NCI-H2081 (cell line): ENCODE measurements at regions not wholly inside any gene's neighbourhood (a gene's known extent, or its start where the extent isn't known, plus 50 kb on each side); places are given as distances from the start of the nearest gene placed in this dataset.

Source experiments
- DNase-seq, 2 experiments: peaks; one replicate each; lab custom pipeline; 2025; lab: John Stamatoyannopoulos, UW

GRCh38 chr2:19035238-19035637 lies 323.2 kb downstream of the OSR1 start:
- DNase-seq = no peak

DNA sequence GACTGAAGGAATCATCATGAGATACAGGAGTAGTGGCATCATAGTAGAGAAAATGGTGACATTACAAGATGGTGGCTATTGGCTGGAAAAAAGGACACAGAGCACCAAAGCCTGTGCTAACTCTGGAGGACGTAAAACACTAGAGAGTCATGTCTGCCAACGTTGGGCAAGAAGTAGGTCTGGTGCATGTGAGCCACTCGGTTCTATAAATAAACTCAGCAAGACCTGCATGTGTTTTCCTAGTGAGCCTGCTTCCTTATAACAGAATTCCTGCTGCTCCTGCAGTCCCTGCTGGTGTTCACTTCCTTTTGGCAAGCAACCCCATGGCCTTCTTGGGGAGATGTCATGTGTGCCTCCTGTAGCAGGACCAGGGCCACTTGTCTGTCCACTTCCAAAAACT lies 325.2 kb downstream of the OSR1 start:
- no peak for DNase-seq

- no peak for DNase-seq
Observed at GRCh38 chr2:19031642-19032041, 326.8 kb downstream of the OSR1 start.

DNA sequence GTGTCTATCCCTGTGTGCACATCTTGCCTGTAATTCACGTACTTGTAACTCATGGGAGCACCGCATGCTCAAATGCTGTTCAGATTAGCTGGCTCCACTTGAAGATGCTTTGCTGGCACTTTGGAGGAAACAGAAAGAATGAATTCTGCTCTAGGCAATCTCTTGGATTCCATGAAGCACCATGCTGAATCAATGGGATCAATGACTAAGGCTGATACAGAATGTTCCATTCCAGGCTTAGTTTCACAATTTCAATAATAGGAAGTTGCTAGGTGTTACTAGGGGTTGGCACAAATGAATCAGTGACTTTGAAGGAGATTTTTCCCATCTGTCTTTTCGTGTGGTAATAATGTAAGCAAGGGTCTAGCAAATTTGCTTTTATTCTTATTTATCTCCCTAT lies 328.8 kb downstream of the OSR1 start:
- no peak for DNase-seq

DNA sequence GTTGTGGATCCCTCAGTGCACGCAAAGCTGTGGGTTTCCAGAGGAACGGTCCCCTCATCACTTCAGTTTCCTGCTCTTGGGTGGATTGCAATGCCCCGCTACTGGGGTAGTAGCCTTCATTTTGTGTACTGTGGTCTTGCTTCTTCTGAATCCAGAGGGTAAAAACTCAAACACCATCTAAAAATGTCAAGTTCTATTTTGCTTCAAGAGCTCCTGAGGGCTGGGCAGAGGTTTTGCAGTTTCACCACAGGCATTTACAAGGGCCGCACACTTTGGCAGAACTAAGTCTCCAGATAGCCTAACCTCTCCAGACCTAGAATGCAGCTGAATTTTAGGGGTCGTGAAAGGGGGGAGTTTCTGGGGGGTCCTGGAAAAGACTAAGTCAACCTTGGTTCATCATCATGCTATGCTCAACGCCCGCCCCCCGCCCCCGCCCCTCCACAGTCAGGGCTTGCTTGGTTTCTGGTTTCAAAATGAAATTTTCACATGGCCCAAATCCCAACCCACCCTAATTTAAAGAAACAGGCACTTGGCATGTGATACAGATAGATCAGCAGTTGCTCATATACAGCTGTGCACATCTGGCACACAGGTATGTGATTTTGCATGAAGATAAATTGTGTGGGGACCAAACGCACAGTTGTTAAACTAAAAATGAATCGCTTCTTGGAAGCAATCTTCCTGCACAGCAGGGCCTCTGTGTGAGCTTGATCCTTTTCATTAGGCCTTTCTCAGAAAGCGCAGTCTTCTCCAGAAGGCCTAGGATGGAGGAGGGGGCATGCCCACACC lies 329.6 kb downstream of the OSR1 start:
- DNase-seq = no peak

DNA sequence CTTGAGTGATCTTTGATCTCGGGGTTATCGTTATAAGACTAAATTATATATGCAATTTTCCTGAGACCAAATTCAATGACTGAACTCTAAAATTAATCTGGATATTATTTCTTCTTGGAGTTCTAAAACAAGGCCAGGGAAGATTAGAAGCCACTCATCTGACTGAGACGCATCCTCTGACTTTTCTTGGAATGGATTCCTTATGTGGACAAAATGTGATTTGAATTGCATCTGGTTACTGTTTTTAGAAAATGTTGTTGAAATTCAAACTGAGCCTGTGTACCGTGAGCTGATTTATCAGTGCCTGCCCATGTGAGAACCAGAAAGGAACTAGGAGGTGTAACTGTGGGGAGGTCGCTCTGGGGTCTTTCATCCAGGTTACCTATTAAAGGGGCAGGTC lies 330.8 kb downstream of the OSR1 start:
- no peak for DNase-seq

DNA sequence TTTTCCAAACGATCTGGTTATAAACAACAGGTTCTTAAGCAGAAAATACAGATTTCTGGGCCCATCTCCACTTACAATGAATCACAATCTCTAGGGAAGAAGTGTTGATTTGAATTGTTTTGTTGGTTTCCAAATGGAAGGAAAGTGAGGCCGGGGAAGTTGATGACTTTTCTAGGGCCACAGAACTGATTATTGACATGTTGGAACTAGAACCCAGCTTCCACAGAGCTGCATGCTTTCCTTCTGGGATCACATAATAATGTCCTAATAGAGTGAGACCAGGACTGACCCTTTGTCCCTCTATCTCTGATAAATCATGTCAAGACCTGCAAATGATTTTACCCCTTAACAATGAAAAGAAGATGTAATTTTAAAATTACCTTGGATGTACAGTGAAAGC lies 332.2 kb downstream of the OSR1 start:
- no peak for DNase-seq

DNA sequence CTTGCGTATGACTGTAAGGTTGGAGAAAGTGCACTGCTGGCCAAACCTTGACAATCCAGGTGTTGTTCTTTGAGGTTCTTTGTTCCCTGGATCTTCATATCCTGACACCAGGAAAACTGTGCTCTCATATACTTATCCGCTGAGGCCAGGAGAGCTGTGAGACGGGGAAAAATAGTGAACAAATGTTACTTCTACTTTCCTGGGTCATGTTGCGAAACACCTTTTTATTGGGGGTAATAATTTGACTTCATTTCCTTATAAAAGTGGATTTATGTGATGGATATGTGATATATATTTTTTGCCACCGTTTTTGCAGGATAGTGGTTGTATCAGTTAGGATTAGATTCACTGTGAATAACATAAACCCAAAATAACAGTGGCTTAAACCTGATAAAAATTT lies 336.1 kb downstream of the OSR1 start:
- DNase-seq = no peak

DNA sequence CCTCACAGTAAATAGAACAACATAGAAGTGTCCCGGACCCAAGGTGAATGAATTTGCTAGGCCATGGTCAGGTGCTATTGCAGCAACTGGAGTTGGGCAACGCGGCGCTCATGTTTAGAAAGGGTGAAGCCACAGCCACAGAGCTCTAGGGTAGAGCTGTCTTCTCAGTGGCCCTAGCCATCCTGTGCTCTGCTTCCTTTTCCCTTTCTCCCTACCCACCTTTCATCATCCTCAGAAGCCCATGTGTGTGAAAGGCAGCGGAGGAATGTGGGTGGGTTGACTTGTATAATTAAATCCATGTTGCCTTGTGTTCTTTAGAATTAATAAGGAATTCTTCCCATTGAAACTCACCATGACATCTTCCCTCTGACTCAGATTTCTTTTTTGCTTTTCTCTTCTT lies 336.7 kb downstream of the OSR1 start:
- DNase-seq = no peak

DNA sequence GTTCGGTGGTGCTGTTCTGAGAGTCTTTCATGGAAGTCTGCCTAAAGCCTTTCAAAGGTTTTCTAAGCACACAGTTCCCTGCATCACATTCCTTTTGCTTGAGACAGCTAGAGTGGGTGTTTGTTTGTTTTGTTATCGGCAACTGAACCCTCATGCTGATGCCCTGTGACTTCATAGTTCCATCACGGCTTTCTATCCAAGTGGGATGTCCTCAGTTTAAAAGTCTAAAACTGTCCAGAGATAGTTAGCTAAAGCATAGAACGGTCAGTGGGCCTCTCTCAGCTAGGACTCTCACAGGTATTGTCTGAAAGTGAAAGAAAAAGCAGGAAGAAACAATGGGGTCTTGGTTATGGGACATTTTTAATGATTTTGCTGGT lies 337.3 kb downstream of the OSR1 start:
- no peak for DNase-seq

GRCh38 chr2:19020144-19021099 lies 338.0 kb downstream of the OSR1 start:
- DNase-seq = no peak

DNA sequence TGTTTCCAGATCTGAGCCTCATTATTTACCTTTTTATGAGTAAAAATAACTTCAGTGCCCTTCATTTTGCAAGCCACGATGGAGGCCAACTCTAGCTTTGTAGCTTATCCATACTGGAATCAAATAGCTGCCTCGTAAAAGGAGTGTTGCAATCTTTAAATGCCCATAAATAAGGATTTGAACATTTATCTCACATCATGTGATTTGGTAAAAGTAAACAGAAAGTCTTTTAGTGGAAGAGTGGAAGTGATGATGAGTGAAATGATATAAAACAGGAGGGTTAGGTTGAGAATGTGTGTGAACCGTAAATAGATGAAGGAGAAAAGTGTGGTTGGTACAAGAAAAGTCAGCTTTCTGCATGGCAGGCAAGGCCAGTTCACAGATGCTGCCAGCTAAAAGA lies 348.9 kb downstream of the OSR1 start:
- no peak for DNase-seq

GRCh38 chr2:19003554-19003953 lies 354.9 kb downstream of the OSR1 start:
- no peak for DNase-seq

- DNase-seq = no peak
Observed at GRCh38 chr2:19000776-19001175, 357.6 kb downstream of the OSR1 start.

DNA sequence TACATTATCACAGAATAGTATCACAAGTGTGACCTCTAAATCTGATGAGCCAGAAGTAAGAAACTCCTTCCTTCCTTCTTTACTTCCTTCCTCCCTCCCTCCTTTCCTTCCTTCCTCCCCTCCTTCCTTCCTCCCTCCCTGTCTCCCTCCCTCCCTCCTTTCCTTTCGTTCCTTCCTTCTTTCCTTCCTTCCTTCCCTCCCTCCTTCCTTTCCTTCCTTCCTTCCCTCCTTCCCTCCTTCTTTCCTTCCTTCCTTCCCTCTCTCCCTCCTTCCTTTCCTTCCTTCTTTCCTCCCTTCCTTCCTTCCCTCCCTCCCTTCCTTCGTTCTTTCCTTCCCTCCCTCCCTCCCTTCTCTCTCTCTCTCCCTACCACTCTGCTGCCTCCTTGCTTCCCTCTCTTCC lies 359.2 kb downstream of the OSR1 start:
- no peak for DNase-seq

GRCh38 chr2:18998491-18998890 lies 359.9 kb downstream of the OSR1 start:
- no peak for DNase-seq

DNA sequence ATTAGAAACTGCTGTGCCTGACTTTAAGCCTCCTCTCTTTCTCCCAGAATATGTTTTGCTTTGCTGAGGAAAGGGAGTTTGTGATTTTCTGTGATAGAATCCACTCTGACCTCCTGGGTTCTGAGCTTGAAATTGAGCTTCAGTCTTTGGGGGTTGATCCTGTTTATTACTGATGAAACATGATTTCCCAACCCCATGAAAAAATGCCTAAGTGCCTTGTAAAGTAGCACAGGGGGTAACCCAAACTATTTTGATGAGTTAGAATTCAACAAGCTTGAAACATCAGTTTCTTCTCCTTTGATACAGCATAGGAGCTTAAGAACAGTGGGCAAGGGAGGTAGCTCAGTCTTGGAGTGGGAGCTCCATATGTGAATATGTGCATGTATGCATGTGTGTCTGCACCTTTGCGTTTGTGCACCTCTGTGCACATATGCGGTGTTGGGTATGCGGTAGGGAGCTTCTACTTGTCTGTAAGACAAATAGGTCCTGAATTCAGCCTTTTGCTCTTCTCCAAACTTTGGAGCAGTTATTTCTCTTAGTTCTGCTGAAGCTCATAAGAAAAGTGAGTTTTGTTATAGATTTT lies 364.6 kb downstream of the OSR1 start:
- no peak for DNase-seq

DNA sequence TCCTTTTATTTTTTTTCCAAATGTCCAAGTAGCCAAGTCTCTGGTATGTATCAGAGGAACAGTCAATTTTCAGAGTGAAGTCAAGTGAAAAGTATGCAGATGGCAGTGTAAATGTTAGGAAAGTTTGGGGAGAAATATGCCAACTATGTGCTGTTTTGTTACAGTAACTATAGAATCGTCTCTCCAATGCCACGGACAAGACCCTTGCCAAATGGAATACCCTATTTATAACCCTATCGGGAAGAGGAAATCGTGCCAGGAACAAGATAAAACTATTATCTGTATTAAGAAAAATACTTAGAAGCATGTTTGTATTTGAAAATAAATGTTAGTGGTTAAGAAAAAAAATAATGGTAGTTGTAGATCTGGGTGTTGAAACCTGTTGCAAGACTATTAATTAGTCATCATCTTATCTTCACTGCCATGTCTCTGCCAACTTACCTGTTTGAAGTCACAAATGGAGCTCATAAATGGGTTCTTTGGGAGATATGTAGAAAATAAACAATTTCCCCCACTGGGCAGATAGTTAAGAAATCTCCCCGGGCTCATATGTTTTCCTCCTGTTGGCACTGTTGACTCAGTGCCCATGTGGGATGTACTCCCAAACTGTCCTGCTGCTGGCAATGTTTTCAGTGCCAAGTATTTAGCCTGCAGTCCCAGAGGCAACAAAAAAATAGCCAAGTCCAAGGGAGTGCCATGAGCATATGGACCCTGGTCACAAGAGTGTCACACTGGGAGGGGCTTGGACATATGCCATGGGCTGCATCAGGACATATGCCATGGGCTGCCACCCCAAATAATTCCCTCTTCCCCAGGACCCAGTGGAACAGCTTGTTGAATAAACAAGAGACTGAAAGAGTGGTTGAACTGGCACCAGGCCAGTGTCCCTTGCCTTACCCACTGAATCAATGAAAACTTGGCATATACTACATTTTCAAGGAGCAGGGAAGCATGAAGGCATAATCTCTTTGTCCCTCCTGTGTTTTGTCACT lies 366.9 kb downstream of the OSR1 start:
- DNase-seq = peak; percentile 81 to 94

DNA sequence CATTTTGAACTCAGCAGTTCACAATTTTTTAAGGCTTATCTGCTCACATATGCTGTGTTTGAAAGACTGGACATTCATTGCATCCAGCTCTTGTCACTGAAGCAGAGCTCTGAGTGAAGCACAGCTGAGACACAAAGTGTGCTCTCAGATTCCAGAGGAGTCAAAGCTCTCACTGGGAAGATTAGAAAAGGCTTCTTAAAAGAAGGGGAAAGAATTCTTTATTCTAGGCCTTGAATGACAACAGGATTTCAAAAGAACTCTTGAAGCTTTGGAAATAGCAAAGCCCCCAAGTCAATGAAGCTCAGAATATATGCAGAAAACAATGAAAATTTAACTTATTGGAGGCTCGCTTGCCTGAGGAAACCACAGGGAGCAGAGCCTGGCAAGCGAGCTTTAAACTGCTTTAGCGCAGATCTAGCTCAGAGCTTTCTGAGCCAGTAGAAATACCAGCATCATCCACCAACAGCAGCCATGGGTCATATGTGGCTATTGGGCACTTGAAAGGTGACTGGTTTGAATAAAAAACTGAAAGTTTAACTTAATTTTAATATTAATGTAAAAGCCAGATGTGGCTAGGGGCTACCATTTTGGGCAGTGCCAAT lies 369.7 kb downstream of the OSR1 start:
- no peak for DNase-seq

DNA sequence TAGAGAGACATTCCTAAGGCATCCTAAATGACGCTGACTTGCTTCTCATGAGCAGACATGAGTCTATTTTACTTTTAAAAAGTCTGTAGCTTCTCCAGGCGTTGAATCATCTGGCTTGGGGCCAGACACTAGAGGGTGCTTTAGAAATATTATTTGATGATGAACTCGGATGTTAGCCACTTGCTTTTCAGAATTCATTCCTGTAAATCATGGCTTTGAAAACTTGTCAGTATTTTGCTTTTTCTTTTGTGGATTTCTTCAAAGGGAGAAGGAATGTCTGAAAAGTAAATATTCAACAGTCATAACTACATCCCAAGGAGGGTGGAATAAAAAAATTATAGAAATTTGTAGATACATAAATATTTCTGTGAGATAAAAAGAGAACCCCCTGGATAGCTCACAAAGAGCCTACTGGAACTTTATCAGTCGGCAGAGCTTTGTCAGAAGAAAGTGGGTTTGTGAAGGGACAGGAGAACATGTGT lies 370.8 kb downstream of the OSR1 start:
- peak in 1 of 2 experiments; percentile 36 for DNase-seq

DNA sequence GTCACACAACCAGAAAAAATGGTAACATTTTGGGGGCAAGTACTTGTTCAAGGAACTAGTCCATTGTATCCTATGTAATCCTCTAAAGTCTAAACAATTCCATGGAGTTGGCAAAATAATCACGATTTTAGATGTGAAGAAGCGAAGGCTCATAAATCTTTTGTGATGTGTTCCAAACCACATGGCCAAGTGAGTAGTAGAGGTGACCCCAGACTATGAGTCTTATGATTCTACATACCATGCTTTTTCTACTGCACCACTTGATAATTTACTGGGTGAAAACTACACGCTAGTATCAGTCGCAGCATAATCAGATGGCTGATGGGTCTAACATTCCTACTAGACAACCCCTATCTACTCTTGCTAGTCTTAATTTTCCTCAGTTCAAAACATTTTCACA lies 371.4 kb downstream of the OSR1 start:
- no peak for DNase-seq
